H1 (cell line): ENCODE measurements at regions not wholly inside any gene's neighbourhood (a gene's known extent, or its start where the extent isn't known, plus 50 kb on each side); places are given as distances from the start of the nearest gene placed in this dataset.

ENCODE experiments used
- CTCF ChIA-PET: fragments of 300-600 bp; sonication (Branson Sonifier 250); formaldehyde crosslinking; loops from one replicate; lab custom pipeline; 2021; ENCODE audit not compliant: partially characterized antibody; lab: Charles Lee
- POLR2A ChIA-PET: fragments of 300-600 bp; sonication (Branson Sonifier 250); formaldehyde crosslinking; loops from one replicate; lab custom pipeline; 2021; ENCODE audit warnings: inconsistent platforms; ENCODE audit not compliant: partially characterized antibody; lab: Charles Lee
- DNase-seq, 2 experiments: peaks; one replicate each; pipeline versions ENCODE4 v3.0.0 to v3.0.0-alpha.2; 2010 to 2022; ENCODE audit warnings: low spot score in 2 of 2, low read depth in 1 of 2, mixed read lengths in 1 of 2
- FAIRE-seq: peaks from 2 replicates; lab custom pipeline; 2011; peaks lifted over from hg19 to GRCh38; lab: Jason Lieb, UNC
- H2AFZ ChIP-seq: 2 replicates; pipeline ENCODE4 v1.8.1; 2012; ENCODE audit warnings: low read length, inconsistent platforms
- H2AK5ac ChIP-seq: 2 replicates; pipeline ENCODE4 v1.6.1; 2013; ENCODE audit warnings: low read depth, low read length
- H2BK120ac ChIP-seq: replicated peaks from 2 replicates; pipeline ENCODE3; 2013; ENCODE audit warnings: low read depth, low read length, inconsistent platforms
- H2BK12ac ChIP-seq: 2 replicates; pipeline ENCODE4 v1.6.1; 2013; ENCODE audit warnings: low read depth, low read length
- H2BK15ac ChIP-seq: 2 replicates; pipeline ENCODE4 v1.6.1; 2013; ENCODE audit warnings: low read length
- H2BK20ac ChIP-seq: 2 replicates; pipeline ENCODE4 v1.6.1; 2013; ENCODE audit warnings: low read length
- H2BK5ac ChIP-seq: 2 replicates; pipeline ENCODE4 v1.6.1; 2013; ENCODE audit warnings: low read depth, low read length
- H3K14ac ChIP-seq: 2 replicates; pipeline ENCODE4 v1.6.1; 2013; ENCODE audit warnings: inconsistent platforms; ENCODE audit not compliant: insufficient read length
- H3K18ac ChIP-seq: 2 replicates; pipeline ENCODE4 v1.6.1; 2013; ENCODE audit warnings: low read length; ENCODE audit errors: extremely low read depth
- H3K23ac ChIP-seq: 2 replicates; pipeline ENCODE4 v1.6.1; 2013; ENCODE audit warnings: inconsistent platforms; ENCODE audit not compliant: insufficient read length
- H3K23me2 ChIP-seq: 2 replicates; pipeline ENCODE4 v1.6.1; 2013; ENCODE audit warnings: low read depth, low read length
- H3K27ac ChIP-seq: 2 replicates; pipeline ENCODE4 v1.6.1; 2011; ENCODE audit warnings: low read depth, low read length, inconsistent platforms
- H3K27me3 ChIP-seq, 4 experiments: replicated peaks in 1 of 4; 1 replicate in 1 of 4; 2 replicates in 3 of 4; pipeline versions ENCODE4 v1.6.1 to v1.8.1; 2011 to 2013; ENCODE audit warnings: low read length in 3 of 4, mild to moderate bottlenecking in 3 of 4, inconsistent platforms in 2 of 4, mixed read lengths in 2 of 4, moderate library complexity in 1 of 4; ENCODE audit not compliant: control insufficient read depth in 3 of 4, insufficient read depth in 3 of 4; ENCODE audit errors: extremely low read depth in 1 of 4
- H3K36me3 ChIP-seq, 4 experiments: 2 replicates each; pipeline versions ENCODE4 v1.6.1 to v1.8.1; 2011 to 2013; ENCODE audit warnings: mild to moderate bottlenecking in 4 of 4, low read length in 3 of 4, moderate library complexity in 2 of 4, control low read depth in 1 of 4, inconsistent platforms in 1 of 4; ENCODE audit not compliant: insufficient read depth in 4 of 4, control insufficient read depth in 2 of 4
- H3K4ac ChIP-seq: replicated peaks from 2 replicates; pipeline ENCODE3; 2013; ENCODE audit warnings: low read length, low read depth, mixed read lengths, inconsistent platforms; ENCODE audit not compliant: insufficient read length
- H3K4me1 ChIP-seq, 4 experiments: replicated peaks in 1 of 4; 1 replicate in 1 of 4; 2 replicates in 3 of 4; pipeline versions ENCODE4 v1.6.1 to v1.8.1; 2011 to 2013; ENCODE audit warnings: low read length in 3 of 4, inconsistent platforms in 2 of 4, mixed read lengths in 1 of 4; ENCODE audit not compliant: insufficient read depth in 4 of 4, control insufficient read depth in 3 of 4
- H3K4me2 ChIP-seq, 2 experiments: 2 replicates each; pipeline versions ENCODE4 v1.6.1 to v1.8.1; 2011 to 2013; ENCODE audit warnings: low read depth in 2 of 2, low read length in 2 of 2, control low read depth in 1 of 2, inconsistent platforms in 1 of 2, mild to moderate bottlenecking in 1 of 2; ENCODE audit not compliant: insufficient read depth in 1 of 2
- H3K4me3 ChIP-seq, 4 experiments: fragments of 200-600, 300-600 bp in 1 of 4; sonication (generic), shearing (Covaris generic), sonication (Bioruptor Twin) in 1 of 4; 2 replicates each; pipeline versions ENCODE4 v1.5.1 to v1.8.1; 2011 to 2016; ENCODE audit warnings: low read length in 4 of 4, low read depth in 3 of 4, control low read depth in 2 of 4, inconsistent platforms in 2 of 4, mild to moderate bottlenecking in 2 of 4, mixed read lengths in 1 of 4, moderate library complexity in 1 of 4; ENCODE audit not compliant: insufficient read depth in 2 of 4; ENCODE audit errors: extremely low read depth in 1 of 4
- H3K56ac ChIP-seq: replicated peaks from 2 replicates; pipeline ENCODE3; 2013; ENCODE audit warnings: low read depth, mild to moderate bottlenecking, mixed read lengths, low read length, inconsistent platforms; ENCODE audit not compliant: insufficient read length
- H3K79me1 ChIP-seq: 2 replicates; pipeline ENCODE4 v1.6.1; 2013; ENCODE audit warnings: low read depth, low read length, control low read depth
- H3K79me2 ChIP-seq, 2 experiments: 2 replicates each; pipeline versions ENCODE4 v1.6.1 to v1.8.1; 2012 to 2013; ENCODE audit warnings: low read length in 2 of 2, mild to moderate bottlenecking in 2 of 2, inconsistent platforms in 1 of 2; ENCODE audit not compliant: insufficient read depth in 2 of 2, control insufficient read depth in 1 of 2
- H3K9ac ChIP-seq, 4 experiments: replicated peaks in 1 of 4; 1 replicate in 1 of 4; 2 replicates in 3 of 4; pipeline versions ENCODE4 v1.6.1 to v1.8.1; 2011 to 2013; ENCODE audit warnings: low read depth in 3 of 4, low read length in 3 of 4, control low read depth in 2 of 4, mild to moderate bottlenecking in 2 of 4, moderate library complexity in 2 of 4, inconsistent platforms in 1 of 4; ENCODE audit errors: extremely low read depth in 1 of 4
- H3K9me3 ChIP-seq, 2 experiments: 2 replicates each; pipeline versions ENCODE4 v1.6.1 to v1.8.1; 2012 to 2013; ENCODE audit warnings: mild to moderate bottlenecking in 2 of 2, moderate library complexity in 2 of 2, control low read depth in 1 of 2, inconsistent platforms in 1 of 2, low read depth in 1 of 2, low read length in 1 of 2, mixed read lengths in 1 of 2; ENCODE audit not compliant: insufficient read depth in 2 of 2
- H4K20me1 ChIP-seq, 2 experiments: replicated peaks in 1 of 2; 2 replicates each; pipeline versions ENCODE3 to v1.8.1; 2011 to 2013; ENCODE audit warnings: inconsistent platforms in 2 of 2, low read length in 2 of 2, mild to moderate bottlenecking in 1 of 2; ENCODE audit not compliant: insufficient read depth in 2 of 2, control insufficient read depth in 1 of 2
- H4K5ac ChIP-seq: 2 replicates; pipeline ENCODE4 v1.6.1; 2013; ENCODE audit warnings: low read length, low read depth, mixed read lengths, inconsistent platforms; ENCODE audit not compliant: insufficient read length
- H4K8ac ChIP-seq: 2 replicates; pipeline ENCODE4 v1.8.0; 2013; ENCODE audit warnings: mild to moderate bottlenecking, moderate library complexity, low read length, inconsistent platforms; ENCODE audit not compliant: insufficient read depth; ENCODE audit errors: extremely low read depth
- H4K91ac ChIP-seq: replicated peaks from 2 replicates; pipeline ENCODE3; 2013; ENCODE audit warnings: low read length, mixed read lengths, inconsistent platforms; ENCODE audit not compliant: insufficient read length
- ASH2L ChIP-seq: fragments of 200-600, 300-600 bp; sonication (generic); IDR thresholded peaks from one replicate; pipeline ENCODE4 v1.7.1; 2017; ENCODE audit warnings: low read length
- JUND ChIP-seq: IDR thresholded peaks from 2 replicates; pipeline ENCODE4 v1.6.1; 2011; ENCODE audit warnings: mild to moderate bottlenecking, improper control_type of control experiment, low read length
- POLR2AphosphoS5 ChIP-seq: IDR thresholded peaks from 2 replicates; pipeline ENCODE4 v1.6.1; 2011; ENCODE audit warnings: low read depth, low read length
- SAP30 ChIP-seq: fragments of 300-600 bp; sonication (generic); IDR thresholded peaks from 2 replicates; pipeline ENCODE4 v1.7.1; 2012; ENCODE audit warnings: low read length, moderate library complexity, mild to moderate bottlenecking, inconsistent platforms; ENCODE audit not compliant: insufficient read depth, insufficient replicate concordance
- SP2 ChIP-seq: IDR thresholded peaks from 2 replicates; pipeline ENCODE4 v1.6.1; 2012; ENCODE audit warnings: mild to moderate bottlenecking, low read length, inconsistent platforms
- ZNF274 ChIP-seq: IDR thresholded peaks from 2 replicates; pipeline ENCODE4 v1.7.0; 2012; ENCODE audit warnings: low read length, borderline replicate concordance; ENCODE audit errors: extremely low read depth
- WGBS, 2 experiments: shearing (Covaris generic) in 1 of 2; methylation state at CpG; one replicate each; pipeline versions ENCODE4 v1.1.6 to v1.1.7; 2013 to 2015; ENCODE audit warnings: low lambda C conversion rate in 2 of 2, mixed read lengths in 2 of 2, inconsistent platforms in 1 of 2, low coverage in 1 of 2, missing lambda C conversion rate in 1 of 2; ENCODE audit not compliant: insufficient replicate concordance in 2 of 2, insufficient coverage in 1 of 2, insufficient read length in 1 of 2; ENCODE audit errors: extremely low coverage in 1 of 2, missing lambda C conversion rate in 1 of 2; 5-methylcytosine and 5-hydroxymethylcytosine counted together

DNA sequence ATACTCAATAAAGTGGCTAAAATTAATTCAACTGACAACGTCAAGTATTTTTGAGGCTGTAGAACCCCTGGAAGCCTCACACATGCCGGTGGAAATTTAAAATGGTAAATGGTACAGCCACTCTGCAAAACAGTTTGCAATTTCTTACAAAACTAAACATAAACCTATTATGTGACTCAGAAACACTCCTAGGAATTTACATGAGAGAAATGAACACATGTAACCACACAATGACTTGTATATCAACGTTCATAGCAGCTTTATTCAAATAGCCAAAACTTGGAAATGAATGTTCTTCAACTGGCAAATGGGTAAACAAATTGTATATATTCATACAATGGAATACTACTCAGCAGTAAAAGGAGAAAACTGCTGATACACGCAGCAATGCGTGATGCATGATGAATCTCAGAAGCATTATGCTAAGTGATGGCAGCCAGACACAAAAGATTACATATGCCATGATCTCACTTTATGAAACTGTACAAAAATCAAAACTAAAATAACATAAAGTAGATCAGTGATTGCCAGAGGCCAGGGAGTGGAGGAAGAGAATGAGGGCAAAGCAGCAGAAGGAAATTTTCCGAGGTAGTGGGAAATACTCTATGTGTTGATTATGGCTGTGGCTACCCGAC lies 112.5 kb downstream of the FAM50B start:
- FAIRE-seq, result no peak
- ChIA-PET CTCF (interaction anchor here (1.3 kb wide), 1 partner anchor 17 kb away, joined by 6 read pairs; no protein-coding TSS in a partner anchor), POLR2A (no interaction called here)

More for the DNA sequence above, 112.5 kb downstream of the FAM50B start:
- H3K4me2 ChIP-seq, result no peak overlapping the region
- no peak overlapping the region for H3K4me3 ChIP-seq
- no peaks in the 10 kb centered on the region for H3K79me2 ChIP-seq
- H3K27me3 ChIP-seq, result no peaks in the 10 kb centered on the region
- no peaks in the 10 kb centered on the region for H3K23me2 ChIP-seq
- no peak overlapping the region for H3K27ac ChIP-seq
- no peak overlapping the region for H3K18ac ChIP-seq
- H2BK5ac ChIP-seq, result no peak overlapping the region
- no peak overlapping the region for H2BK120ac ChIP-seq
- no peak overlapping the region for H4K5ac ChIP-seq
- no peak for DNase-seq
- 83% methylated on average over 7 of the region's 7 CpGs; no CpG with 5 or more reads in 1 of the 2 experiments for WGBS, 2 experiments
- H2AK5ac ChIP-seq, result no peak overlapping the region
- no peak overlapping the region for H2BK15ac ChIP-seq
- no peaks in the 10 kb centered on the region for H3K9me3 ChIP-seq
- no peak overlapping the region for H3K4ac ChIP-seq
- no peak overlapping the region for H3K9ac ChIP-seq
- no peak overlapping the region for H3K23ac ChIP-seq
- no peaks in the 10 kb centered on the region for H3K79me1 ChIP-seq
- TF ChIP-seq SAP30 (no peak), ASH2L (no peak), ZNF274 (no peak), JUND (no peak), SP2 (no peak), POLR2AphosphoS5 (no peak)
- TF ChIP-seq, all 59 proteins: peak for 0
- Histone ChIP-seq H3K36me3 (no peaks in the 10 kb centered on the region), H4K20me1 (no peaks in the 10 kb centered on the region), H3K4me1 (no peaks in the 10 kb centered on the region), H2BK12ac (no peak overlapping the region), H2BK20ac (no peak overlapping the region), H3K14ac (no peak overlapping the region), H2AFZ (no peak overlapping the region), H4K8ac (no peak overlapping the region), H3K56ac (no peak overlapping the region), H4K91ac (no peak overlapping the region)
